ENCODE measurements at regions not wholly inside any gene's neighbourhood (a gene's known extent, or its start where the extent isn't known, plus 50 kb on each side); places are given as distances from the start of the nearest gene placed in this dataset.
"Not testable (repeated sequence)": the region's sequence is repeated elsewhere in the genome, so short reads cannot be mapped to it uniquely, and the experiment has no call there.

- no peaks in the 10 kb centered on the region for H3K27me3 ChIP-seq
- no peak overlapping the region for H3K27ac ChIP-seq
- H3K9me3 ChIP-seq, result no peaks in the 10 kb centered on the region
- no peak overlapping the region for H3K4me3 ChIP-seq
- no peaks in the 10 kb centered on the region for H3K36me3 ChIP-seq
- no peaks in the 10 kb centered on the region for H3K4me1 ChIP-seq
- DNase-seq (ENCODE audit: low spot score in 2 of 2), result no peak
- 90 to 91% methylated on average over 17 of the region's 17 CpGs for WGBS, 2 donors
- no peak for TF ChIP-seq POLR2A (IDR thresholded peaks at IDR 0.05)
- no peak for TF ChIP-seq EP300 (IDR thresholded peaks at IDR 0.05)
- TF ChIP-seq, protein P1, sequence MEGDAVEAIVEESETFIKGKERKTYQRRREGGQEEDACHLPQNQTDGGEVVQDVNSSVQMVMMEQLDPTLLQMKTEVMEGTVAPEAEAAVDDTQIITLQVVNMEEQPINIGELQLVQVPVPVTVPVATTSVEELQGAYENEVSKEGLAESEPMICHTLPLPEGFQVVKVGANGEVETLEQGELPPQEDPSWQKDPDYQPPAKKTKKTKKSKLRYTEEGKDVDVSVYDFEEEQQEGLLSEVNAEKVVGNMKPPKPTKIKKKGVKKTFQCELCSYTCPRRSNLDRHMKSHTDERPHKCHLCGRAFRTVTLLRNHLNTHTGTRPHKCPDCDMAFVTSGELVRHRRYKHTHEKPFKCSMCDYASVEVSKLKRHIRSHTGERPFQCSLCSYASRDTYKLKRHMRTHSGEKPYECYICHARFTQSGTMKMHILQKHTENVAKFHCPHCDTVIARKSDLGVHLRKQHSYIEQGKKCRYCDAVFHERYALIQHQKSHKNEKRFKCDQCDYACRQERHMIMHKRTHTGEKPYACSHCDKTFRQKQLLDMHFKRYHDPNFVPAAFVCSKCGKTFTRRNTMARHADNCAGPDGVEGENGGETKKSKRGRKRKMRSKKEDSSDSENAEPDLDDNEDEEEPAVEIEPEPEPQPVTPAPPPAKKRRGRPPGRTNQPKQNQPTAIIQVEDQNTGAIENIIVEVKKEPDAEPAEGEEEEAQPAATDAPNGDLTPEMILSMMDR (IDR thresholded peaks at IDR 0.05), result no peak
Observed at GRCh38 chr14:43141636-43142191, 1365.4 kb downstream of the FSCB start.

DNA sequence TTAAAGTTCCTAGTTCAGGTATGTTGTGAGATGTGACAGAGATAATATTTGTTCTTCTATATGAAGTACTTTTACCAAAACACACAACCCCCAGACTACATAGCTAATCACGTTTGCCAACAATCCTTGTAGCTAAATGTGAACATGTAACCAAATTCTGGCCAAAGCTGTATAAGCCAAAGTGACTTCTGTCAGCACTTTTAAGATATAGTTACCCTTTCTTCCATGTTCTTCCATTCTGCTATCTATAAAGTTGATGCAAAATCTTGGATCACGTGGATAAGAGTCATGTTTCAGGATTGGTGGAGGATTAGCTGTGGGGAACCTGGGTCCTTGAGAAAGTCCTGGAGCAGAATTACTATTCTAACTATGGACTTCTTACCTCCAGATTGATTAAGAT is 1366.6 kb downstream of the FSCB start:
- H3K9me3 ChIP-seq, result peaks cover 0 to 11% (median 0%) of the 10 kb centered on the region in 4 donors
- WGBS, 2 donors, result 60 to 86% methylated on average over 2 of the region's 2 CpGs
- no peak for TF ChIP-seq EP300 (IDR thresholded peaks at IDR 0.05)
- no peak for DNase-seq (ENCODE audit: low spot score in 2 of 2)
- H3K36me3 ChIP-seq, result no peaks in the 10 kb centered on the region
- H3K4me1 ChIP-seq, result no peaks in the 10 kb centered on the region
- no peak overlapping the region for H3K27ac ChIP-seq
- H3K27me3 ChIP-seq, result no peaks in the 10 kb centered on the region
- H3K4me3 ChIP-seq, result no peak overlapping the region

GRCh38 chr14:43135877-43136411 is 1371.1 kb downstream of the FSCB start:
- Histone ChIP-seq H3K36me3 (no peaks in the 10 kb centered on the region), H3K4me3 (no peak overlapping the region), H3K9me3 (peaks cover 0 to 15% (median 0%) of the 10 kb centered on the region in 4 donors), H3K27me3 (no peaks in the 10 kb centered on the region), H3K27ac (no peak overlapping the region), H3K4me1 (no peaks in the 10 kb centered on the region)
- 87 to 88% methylated on average over 7 to 17 of the region's 23 CpGs for WGBS, 2 donors
- TF ChIP-seq, protein P1 (IDR thresholded peaks at IDR 0.05), result no peak
- TF ChIP-seq EP300 (IDR thresholded peaks at IDR 0.05), result no peak
- TF ChIP-seq POLR2A (IDR thresholded peaks at IDR 0.05), result no peak
- no peak for DNase-seq (ENCODE audit: low spot score in 2 of 2)

DNA sequence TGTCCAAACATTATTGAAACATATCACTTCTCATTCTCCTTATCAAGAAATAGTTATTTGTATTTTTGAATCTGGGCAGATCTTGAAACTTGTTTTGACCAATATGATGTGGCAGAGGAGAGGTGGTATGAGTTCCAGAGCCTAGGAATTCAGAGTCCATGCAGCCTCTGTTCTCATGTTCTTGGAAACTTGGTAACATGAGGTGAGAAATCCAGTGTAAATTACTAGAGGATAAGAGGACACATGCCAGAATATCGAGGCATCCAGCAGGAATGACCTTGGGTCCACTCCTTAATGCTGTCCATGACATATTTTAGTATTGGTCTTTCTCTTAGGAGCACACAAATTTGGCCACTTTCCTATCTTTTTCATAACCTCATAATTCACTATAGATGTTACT is 1374.6 kb downstream of the FSCB start:
- H3K36me3 ChIP-seq, result no peaks in the 10 kb centered on the region
- DNase-seq (ENCODE audit: low spot score in 2 of 2), result no peak
- peaks cover 0 to 24% (median 0%) of the 10 kb centered on the region in 4 donors for H3K9me3 ChIP-seq
- no peak overlapping the region for H3K4me3 ChIP-seq
- H3K27me3 ChIP-seq, result no peaks in the 10 kb centered on the region
- TF ChIP-seq EP300 (IDR thresholded peaks at IDR 0.05), result no peak
- TF ChIP-seq, protein P1 (IDR thresholded peaks at IDR 0.05), result no peak
- no peak for TF ChIP-seq POLR2A (IDR thresholded peaks at IDR 0.05)
- WGBS, 2 donors, result 69 to 75% methylated on average over 1 of the region's 1 CpG
- H3K4me1 ChIP-seq, result no peaks in the 10 kb centered on the region
- H3K27ac ChIP-seq, result no peak overlapping the region

DNA sequence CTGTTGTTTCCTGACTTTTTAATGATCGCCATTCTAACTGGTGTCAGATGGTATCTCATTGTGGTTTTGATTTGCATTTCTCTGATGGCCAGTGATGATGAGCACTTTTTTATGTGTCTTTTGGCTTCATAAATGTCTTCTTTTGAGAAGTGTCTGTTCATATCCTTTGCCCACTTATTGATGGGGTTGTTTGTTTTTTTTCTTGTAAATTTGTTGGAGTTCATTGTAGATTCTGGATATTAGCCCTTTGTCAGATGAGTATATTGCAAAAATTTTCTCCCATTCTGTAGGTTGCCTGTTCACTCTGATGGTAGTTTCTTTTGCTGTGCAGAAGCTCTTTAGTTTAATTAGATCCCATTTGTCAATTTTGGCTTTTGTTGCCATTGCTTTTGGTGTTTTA is 1378.7 kb downstream of the FSCB start:
- H3K9me3 ChIP-seq, result not testable (repeated sequence)

DNA sequence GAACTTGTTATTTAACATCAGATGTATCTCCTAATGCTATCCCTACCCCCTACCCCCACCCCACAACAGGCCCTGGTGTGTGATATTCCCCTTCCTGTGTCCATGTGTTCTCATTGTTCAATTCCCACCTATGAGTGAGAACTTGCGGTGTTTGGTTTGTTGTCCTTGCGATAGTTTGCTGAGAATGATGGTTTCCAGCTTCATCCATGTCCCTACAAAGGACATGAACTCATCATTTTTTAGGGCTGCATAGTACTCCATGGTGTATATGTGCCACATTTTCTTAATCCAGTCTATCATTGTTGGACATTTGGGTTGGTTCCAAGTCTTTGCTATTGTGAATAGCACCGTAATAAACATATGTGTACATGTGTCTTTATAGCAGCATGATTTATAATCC is 1379.2 kb downstream of the FSCB start:
- not testable (repeated sequence) for H3K4me1 ChIP-seq; H3K9me3 ChIP-seq; DNase-seq (ENCODE audit: low spot score in 2 of 2); H3K27ac ChIP-seq; H3K27me3 ChIP-seq; H3K36me3 ChIP-seq; H3K4me3 ChIP-seq
- 94 to 96% methylated on average over 3 of the region's 3 CpGs for WGBS, 2 donors

More for the DNA sequence above, 1378.7 kb downstream of the FSCB start:
- H3K36me3 ChIP-seq; H3K4me1 ChIP-seq; DNase-seq (ENCODE audit: low spot score in 2 of 2); H3K4me3 ChIP-seq; H3K27ac ChIP-seq; H3K27me3 ChIP-seq: not testable (repeated sequence)
- WGBS, 2 donors, result 96 to 100% methylated on average over 1 of the region's 1 CpG

DNA sequence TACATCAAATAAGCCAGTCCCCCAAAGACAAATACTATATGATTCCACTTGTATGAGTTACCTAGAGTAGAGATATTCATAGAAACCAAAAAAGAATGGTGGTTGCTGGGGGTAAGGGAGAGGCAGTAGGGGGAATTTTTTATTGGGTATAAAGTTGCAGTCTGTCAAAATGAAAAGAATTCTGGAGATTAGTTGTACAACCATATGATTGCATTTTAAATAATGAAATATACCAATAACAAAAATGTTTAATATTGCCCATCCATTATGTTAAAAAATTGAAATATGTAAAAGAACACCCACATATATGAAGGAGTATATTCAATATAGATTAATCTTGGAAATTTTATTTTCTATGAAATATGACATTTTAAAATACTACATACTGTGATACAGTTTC is 1383.5 kb downstream of the FSCB start:
- Histone ChIP-seq H3K4me1 (no peaks in the 10 kb centered on the region), H3K27ac (no peak overlapping the region), H3K4me3 (no peak overlapping the region), H3K27me3 (no peaks in the 10 kb centered on the region), H3K36me3 (no peaks in the 10 kb centered on the region), H3K9me3 (peaks cover 0 to 14% (median 0%) of the 10 kb centered on the region in 4 donors)
- TF ChIP-seq POLR2A (IDR thresholded peaks at IDR 0.05) (no peak), EP300 (IDR thresholded peaks at IDR 0.05) (no peak)
- TF ChIP-seq, protein P1 (IDR thresholded peaks at IDR 0.05), result no peak
- no peak for DNase-seq (ENCODE audit: low spot score in 2 of 2)
